Keratinocyte (primary cell): ENCODE measurements at regions not wholly inside any gene's neighbourhood (a gene's known extent, or its start where the extent isn't known, plus 50 kb on each side); places are given as distances from the start of the nearest gene placed in this dataset.

ENCODE experiments used
- CTCF ChIP-seq, 3 experiments: IDR thresholded peaks in 1 of 3; conservative IDR thresholded peaks in 1 of 3; optimal IDR thresholded peaks in 1 of 3; 2 replicates in 2 of 3; 3 replicates in 1 of 3; pipeline versions ENCODE3 to v1.5.1; 2011; ENCODE audit warnings: low read length in 3 of 3, mild to moderate bottlenecking in 3 of 3, moderate library complexity in 2 of 3, control low read depth in 1 of 3, inconsistent platforms in 1 of 3; ENCODE audit not compliant: insufficient read depth in 2 of 3; ENCODE audit errors: extremely low read depth in 1 of 3
- EZH2 ChIP-seq: IDR thresholded peaks from one replicate; pipeline ENCODE4 v1.6.1; 2012; ENCODE audit warnings: inconsistent platforms, mild to moderate bottlenecking, low read length, moderate library complexity

GRCh38 chr1:199298825-199299224 lies 660.0 kb downstream of the PTPRC start:
- TF ChIP-seq EZH2 (no peak), CTCF (optimal IDR thresholded peaks at IDR 0.05 in 1 of 3, IDR thresholded peaks at IDR 0.05 in 1 of 3, conservative IDR thresholded peaks at IDR 0.05 in 1 of 3; ENCODE audit: extremely low read depth in 1 of 3, insufficient read depth in 2 of 3, low read length in 3 of 3) (no peak)
